CD1c-positive myeloid dendritic cell (primary cell): ENCODE measurements at regions not wholly inside any gene's neighbourhood (a gene's known extent, or its start where the extent isn't known, plus 50 kb on each side); places are given as distances from the start of the nearest gene placed in this dataset.

ENCODE experiments used
- DNase-seq: peaks from one replicate; pipeline ENCODE4 v3.0.0-alpha.2; 2016; ENCODE audit errors: extremely low spot score

DNA sequence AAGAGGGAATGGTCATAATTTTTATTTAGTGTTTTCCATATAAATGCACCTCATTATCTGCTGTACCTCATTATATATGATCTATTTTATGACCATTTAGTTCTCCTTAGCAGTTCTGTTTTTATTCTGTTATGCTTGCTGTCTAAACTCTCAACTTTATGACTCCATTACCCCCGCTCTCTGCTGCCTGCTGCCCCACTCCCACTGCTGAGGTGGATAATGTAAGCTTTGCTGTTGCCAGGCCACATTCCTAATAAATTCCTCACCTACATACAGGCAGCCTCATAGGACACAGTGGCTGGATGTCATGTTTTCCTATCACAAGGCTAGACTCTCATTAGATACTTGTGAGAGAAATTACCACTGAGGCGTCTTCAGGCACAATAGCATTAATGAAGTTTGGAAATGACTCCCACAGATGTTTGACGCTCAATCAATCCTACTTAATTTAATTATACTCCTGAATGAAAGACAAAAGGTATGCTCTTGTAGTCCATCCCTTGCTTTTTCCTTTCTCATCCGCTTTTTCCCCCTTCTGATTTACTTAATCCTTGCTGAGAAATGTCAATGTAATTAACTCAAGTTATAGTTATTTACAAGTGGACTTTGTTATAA lies 497.5 kb upstream of the IGFBP7 start:
- no peak for DNase-seq

DNA sequence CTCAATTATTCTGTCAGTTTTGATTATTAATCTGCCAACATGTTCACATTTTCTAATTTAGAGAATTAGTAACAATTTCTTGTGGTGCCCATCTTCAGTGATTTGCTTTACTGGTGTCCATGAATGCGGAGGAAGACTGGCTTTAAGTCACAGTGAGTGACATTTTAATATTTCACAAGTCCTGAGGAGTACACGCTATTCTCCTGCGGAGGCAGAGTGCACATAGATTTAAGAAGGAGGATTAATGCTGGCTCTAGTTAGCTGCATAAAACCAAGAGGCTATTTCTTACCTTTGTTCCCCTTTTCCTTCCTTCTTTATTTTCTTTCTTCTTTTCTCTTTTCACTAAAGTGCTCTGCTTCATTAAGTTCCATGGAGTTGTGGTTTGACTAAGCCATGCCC lies 495.2 kb upstream of the IGFBP7 start:
- DNase-seq = no peak

DNA sequence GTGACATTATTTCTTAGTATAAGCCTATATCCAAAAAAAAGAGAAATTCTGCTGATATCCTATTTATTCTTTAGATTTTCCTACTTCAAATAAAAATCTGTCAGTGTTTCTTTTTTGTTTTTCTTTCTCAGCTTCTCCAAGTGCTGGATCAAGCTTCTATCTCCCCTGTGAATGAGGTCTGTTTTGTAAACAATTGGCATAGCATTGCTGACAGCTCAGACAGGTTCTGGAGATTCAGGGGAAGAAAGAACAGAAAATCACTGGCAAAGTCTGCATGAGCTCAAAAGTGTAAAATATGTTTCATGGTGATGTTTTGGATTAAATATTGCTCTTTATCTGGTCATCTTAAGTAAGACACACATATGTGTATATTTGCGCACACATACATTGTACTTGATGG lies 492.0 kb upstream of the IGFBP7 start:
- no peak for DNase-seq

DNA sequence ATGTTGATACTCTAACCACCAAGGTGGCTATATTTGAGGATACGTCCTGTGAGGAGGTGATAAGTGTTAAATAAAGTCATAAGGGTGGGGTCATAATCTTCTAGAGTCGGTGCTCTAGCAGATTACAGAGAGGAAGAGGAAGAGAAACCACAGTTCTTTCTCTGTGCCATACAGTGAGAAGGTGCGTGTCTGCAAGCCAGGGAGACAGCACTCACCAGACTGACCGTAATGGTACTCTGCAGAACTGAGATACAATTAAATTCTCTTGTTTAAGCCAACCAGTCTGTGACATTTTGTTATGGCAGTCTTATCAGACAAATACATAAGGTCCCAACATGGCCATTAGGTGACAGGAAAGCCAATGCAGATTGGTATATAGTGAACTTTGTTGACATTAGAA lies 480.9 kb upstream of the IGFBP7 start:
- DNase-seq = no peak

DNA sequence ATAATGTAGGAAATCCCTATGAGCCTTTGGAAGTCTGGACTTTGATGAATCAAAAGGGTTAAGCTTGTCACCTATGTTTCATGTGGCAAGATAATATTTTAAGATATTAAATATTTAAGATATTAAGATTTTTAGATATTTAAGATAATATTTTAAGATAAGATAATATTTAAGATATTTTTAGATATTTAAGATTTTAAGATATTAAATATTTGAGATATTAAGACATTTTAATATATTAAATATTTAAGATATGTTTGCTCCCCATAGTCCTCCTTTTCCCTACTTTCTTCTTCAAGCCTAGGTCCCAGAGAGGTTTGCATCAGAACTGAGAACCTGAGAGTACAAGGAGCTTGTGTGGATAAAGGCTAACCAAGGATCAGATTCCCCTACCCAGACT lies 478.4 kb upstream of the IGFBP7 start:
- no peak for DNase-seq

DNA sequence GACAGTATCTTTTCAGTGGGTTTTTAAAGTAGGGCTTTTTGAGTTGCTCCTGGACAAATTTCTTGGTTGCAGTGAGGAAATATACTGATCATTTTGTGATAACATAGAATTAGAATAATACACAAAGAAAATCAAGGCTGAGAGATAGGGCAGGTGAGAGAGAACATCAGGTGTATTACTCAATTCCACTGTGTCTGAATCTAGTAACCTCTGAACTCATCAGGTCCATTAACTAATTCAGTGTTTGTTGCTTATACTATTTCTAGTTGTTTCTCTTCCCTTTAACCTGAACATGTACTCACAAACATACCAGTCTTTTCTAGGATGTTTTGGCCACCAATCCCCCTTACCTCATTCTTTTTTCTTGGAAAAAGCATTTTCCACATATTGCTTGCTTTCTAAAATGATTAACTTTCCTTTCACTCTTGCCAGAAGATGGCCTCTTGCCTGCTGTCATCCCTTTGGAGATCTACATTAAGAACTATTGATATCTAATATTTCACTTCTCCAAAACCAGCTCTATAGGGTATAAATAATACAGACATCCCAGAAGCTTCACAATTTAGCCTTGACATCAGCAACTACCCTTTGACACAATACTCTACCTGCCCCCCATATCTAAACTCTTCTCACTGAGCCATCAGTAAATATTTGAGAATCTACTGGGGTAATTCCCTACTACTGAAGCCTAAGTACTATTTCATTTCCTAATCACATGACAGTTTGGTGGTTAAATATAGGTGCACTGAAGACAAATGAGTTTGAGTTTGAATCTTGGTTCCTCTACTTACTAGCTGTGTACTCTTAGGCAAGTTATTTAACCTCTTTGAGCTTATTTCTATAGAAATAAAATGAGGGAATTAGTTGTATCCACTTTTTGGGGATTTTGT lies 470.8 kb upstream of the IGFBP7 start:
- DNase-seq = no peak

DNA sequence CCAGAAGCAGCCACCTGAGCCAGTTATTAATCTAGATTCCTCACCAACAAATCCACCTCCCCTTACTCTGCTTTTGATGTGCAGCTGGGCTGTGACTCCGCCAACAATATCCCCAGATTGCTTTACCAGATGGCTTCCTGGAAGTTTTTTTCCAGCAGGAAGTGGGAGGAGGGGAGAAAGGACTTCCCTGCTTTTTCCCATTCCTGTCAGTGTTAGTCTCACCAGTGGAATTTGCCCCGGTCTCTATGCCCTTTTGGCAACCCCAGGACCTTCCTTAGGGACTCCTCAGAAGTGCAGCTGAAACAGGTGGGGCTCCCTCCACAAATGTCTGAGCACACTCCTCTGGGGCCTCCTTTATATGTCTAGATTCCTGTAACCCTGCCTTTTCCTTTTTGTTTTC lies 465.2 kb upstream of the IGFBP7 start:
- DNase-seq = no peak

DNA sequence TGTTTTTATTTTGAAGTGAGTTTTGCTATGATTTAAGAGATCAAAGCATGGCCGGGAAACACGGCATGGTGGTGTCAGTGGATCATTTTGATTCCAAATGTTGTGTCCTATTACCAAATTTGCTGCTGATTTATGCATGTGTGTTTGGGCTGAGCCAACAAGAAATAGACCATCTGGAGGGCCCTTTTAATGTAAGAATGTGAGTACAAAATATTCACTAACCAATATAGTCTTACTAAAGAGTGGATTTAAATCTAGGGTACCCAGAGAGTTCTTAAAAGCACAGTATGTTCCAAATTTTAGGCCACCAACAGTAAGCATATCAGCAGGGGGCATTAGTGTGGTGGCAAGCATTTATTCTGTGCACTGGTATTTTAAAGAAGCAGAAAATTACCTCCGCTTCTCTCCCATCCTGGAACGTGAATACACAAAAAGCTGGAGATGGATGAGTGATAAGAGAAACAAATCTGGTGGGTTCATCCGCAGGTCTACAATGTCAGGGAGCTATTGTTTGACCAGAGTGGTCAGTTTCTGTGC lies 444.4 kb upstream of the IGFBP7 start:
- DNase-seq = no peak

DNA sequence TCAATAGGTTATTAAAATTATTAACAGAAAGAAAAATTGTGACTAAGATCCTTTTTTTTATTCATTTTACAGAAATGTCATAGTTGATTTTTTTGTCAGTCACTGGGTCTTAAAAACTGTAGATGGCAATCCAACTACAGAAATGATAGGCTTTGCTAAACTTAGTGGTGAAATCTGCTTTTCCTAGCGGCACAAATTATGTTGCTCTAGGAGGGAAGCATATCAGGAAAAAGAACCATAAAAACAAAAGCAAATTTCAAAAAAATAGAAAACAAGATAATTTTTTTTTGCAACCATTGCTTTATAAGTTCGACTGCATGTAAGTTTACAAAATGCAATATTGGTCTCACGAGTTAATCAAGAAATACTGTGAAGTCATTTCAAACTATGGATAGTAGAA lies 443.5 kb upstream of the IGFBP7 start:
- DNase-seq = no peak

DNA sequence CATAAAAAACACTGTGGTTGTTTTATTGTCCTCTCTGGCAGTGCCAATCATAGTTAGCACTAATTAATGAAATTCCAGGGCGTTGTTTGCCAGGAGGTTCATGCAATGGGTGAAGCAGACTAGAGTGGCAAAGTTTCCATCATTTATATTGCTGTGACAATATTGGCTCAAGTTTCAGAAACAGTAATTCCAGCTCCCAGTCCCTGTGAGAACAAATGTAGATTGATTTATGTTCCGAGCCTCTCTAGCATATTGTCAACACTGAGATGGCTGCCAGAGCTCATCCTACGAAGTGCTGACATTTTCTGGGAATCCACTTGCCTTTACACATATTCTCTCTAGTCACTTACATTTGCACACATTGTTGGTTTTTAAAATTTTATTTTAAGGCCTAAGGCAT lies 440.0 kb upstream of the IGFBP7 start:
- no peak for DNase-seq

DNA sequence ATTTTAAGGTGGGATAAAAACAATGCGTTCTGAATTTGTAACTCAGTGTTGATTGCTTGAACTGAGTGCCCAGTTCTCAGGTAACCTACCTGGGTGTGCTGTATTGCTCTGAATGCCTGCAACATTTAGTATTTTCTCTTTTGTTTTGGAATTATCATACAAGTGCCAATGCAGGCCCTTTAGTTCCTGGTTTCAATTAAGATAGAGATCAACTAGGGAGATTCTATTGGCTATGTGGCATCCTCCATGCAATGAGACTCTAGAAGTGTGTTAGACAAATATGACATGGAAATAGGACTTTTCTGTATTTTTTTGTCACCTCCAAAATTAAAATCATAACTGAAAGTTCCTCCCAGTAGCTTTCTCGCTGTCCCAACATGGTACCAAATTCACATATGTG lies 438.7 kb upstream of the IGFBP7 start:
- no peak for DNase-seq

DNA sequence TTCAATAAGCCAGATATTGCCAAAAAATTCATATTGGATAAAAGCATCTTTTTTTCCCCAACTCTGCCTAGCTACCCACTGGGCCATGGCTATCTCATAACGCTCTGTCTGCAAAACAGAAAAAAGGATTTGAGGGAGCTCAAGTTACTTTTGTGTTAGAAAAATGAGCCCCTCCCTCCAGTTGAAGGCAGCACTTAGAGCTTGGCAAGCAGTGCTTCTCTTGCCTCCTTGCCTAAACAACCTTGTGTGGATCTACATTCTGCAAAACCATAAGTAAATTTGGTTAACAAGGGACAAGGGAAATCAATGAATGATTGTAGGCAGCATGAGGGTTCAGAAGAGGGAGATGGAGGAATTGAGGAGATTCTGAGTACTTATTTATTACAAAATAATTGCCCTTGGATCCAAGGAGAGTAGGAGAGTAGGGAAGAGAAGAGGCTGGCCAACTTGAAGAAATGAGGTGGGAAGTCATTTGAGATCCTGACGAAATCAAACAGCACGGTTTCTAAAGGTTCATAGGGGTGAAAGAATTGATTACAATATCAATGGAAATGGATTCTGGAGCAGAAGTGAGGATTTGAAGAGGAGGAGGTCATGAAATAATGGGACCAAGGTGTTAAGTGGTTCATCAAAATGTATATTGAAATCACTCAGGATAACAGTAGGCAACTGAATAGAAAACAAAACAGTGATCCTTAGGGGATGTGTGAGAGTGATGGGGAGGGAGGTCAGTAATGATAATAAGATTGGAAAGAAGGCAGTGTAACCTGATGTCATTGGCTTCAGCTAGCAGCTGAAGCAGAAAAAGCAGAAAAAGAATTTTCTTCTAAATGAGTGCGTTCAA lies 434.8 kb upstream of the IGFBP7 start:
- no peak for DNase-seq

DNA sequence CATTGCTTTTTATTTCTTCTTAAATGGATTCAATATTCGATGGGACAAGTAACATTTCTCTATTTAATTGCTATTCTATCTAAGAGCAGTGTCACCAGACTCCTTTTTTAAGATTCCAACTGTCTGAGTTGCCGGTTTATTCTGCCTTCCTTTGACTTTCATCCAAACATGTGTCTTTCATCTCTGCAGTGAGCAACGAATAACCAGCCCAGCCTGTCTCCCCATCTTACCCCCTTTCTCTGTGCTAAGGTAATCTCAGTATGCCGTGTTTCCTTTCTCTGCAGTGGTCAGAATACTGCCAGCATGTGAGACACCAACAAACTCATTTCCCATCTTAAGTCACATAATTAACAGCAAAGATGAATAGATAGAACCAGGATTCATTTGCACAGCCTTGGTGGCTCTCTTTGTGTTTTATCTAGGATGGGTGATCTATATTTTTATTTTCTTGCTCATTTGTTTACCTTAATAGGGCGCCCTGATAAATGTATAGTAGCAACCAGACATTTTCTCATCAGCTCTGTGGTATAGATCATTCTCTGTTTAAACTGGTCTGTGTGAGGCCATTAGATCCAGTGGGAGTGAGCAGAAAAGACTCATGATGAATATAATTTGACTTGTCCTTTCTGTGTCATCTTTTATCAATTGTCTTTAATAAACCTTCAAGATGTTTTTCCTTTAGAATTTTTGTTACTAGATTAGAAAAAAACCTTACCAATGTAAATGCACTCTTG lies 394.8 kb upstream of the IGFBP7 start:
- DNase-seq = no peak

DNA sequence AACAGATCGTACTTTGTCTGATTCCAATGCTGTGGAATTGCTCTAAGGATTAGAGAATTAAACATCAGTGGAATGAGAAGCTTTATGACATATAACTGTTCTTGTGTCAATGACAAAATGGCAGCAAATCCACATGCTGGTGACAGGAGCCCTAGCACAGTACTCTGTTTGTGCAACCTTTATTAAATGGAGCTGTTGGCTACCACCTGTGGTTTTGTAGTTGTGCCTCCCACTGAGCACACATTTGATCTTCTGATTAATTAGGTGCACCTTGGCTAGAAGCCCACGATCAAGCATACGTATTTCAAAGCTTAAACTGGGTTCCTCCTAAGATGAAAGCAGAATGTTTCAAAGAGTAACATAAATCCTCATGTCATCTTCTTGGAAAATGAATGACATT lies 394.0 kb upstream of the IGFBP7 start:
- DNase-seq = no peak

DNA sequence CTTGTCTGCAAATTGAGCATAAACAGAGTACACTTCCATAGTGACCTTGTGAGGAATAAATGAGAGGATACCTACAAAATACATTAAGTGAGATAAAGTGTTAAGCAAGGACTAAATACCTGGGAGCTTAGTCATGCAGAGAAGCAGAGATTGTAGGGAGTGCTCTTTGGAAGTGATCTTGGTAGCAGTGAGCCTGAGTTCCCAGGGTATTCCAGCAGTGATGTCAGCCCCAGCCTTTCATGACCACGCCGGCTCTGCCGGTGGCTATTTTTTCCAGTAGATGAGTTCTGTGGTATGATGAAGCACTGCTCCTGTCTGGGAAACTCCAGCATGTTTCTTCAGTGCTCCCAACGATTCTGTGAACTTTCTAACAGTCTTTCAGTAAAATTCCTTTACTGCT lies 391.5 kb upstream of the IGFBP7 start:
- DNase-seq = no peak

DNA sequence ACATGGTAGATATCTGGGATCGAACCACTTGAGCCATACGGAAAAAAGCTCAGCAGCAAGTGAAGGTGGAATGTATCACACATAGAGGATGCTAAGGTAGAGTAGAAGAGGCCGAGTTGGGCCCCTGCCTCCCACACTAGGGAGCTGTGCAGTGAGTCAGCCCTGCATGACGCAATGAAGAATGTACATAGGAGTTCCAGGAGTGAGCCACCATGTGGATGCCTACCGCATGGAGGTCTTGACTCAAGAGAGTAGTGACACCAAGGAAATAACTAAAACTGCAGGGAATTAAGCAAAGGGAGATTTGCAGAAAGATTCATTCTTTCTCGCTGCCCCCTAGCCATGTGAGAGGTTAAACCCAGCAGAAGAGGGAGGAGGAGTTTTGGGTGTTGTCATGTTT lies 389.6 kb upstream of the IGFBP7 start:
- DNase-seq = no peak

DNA sequence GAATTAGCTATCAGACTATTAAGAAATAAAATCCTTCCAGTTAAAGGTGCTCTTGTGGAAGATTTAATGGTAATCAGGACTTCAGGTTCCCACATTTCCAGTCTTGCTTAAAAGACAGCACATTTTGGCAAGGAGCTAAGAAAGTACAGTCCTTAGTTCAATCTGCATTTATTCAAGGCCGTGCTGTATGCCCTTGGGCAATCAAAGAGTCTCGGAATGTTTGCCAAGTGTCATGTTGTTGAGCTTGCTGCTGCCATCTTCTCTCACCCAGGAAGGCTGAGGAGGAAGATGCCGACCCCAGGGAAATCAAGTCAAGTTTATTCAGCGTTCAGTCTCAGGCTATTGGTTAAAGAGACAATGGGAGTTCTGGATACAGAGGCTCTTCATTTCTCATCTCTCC lies 388.1 kb upstream of the IGFBP7 start:
- no peak for DNase-seq

DNA sequence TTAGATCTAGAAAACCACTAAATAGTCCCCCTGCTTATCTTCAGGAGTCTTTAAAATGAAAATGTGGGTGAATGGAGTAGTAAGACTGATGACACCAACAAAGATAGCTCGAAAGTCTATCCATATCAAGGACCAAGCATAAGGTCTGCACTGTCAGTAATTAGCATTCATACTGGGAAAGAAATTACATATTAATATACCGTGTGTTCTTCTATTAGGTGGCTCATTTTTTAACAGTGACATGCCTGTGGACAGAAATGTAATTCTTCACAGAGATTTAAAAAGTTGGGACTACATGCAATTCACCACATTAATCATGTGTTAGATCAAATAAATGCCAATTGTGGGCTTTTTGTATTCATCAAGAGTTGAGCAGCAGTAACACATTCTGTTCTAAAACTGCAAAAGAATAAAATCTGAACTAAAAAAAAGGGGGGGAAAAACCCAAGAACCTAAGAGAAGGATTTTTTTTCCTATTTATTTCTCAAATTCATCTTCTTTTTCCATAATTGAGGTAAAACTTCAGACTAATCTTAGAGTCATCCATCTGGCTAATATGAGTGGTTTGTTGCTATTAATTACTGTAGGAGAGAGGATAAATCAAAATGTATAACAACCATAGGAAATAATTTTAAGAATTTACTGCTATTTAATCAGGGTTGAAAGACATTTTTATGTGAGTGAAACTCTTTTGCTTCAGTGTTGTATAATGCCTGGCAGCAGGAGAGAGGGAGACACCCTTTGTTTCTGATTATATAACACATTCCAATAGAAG lies 386.7 kb upstream of the IGFBP7 start:
- DNase-seq = no peak

DNA sequence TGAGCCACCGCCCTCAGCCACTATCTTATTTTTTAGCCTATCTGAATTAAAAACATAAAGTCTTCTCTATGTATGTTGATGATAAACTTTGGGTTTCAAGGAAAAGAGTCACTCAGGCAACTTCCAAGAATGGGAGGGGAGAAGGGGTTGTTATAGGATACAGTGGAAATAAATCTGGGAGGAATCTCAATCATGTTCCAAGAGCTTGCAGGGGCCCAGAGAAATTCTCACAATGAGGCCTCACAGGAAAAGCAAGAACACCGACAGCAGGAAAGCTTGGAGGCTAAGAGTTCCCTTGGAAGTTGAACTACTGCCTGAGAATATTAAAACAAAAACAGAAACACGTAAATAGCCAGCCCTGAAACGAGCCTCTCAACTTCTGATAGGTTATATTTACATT lies 384.6 kb upstream of the IGFBP7 start:
- DNase-seq = no peak

DNA sequence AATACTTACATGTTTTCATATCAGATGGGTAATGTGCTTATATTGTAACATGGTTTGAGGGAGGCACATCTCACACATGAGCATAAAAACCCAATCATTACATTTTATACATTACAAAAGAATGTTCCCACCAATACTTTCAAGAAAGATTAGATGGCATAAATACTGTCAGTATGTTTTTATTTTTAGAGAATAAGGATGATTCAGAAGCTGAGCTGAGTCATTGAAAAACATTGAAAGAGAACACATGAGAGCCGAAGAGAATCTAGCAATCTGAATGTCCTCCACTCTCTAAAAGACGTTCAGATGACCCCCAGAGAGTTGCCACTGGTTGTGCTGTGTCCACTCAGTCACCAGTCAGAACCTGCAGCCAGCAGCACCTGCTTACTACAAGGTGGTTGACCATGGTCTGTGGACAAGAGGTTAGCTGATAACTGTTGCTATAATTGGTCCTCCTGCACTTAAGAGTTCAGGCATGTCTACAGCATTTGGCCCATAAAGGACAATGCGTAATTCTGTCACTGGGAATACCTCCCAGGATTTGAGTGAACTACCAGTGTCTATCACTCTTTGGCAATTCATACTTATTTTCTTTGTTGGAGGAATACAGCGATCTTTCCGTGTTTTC lies 382.2 kb upstream of the IGFBP7 start:
- no peak for DNase-seq

DNA sequence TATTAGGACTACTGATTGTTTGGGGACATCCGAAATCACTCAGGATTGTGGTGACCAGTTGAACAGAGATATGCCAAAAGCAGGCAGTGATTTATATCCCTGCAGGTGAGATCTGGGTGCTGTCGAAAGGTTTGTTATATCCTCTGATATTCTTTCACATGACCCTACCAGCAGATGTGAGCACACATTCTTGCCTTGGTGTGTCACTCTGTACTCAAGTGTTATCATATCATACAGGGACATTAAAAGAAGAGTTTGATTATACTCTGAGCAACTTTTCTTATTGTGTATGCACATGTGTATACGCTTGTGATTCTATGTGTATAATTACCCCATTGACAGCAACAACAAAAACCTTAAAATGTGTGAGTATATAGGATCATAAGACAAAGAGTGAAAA lies 381.2 kb upstream of the IGFBP7 start:
- no peak for DNase-seq
